Activated CD8-positive, alpha-beta memory T cell treated with anti-CD3 and anti-CD28 coated beads, Interleukin-2, amount 50 U/mL, for 24 hours (primary cell): ENCODE measurements at regions not wholly inside any gene's neighbourhood (a gene's known extent, or its start where the extent isn't known, plus 50 kb on each side); places are given as distances from the start of the nearest gene placed in this dataset.
"Not testable (repeated sequence)": the region's sequence is repeated elsewhere in the genome, so short reads cannot be mapped to it uniquely, and the experiment has no call there.

ENCODE experiments used
- DNase-seq: peaks from one replicate; pipeline ENCODE4 v3.0.0-alpha.2; 2020; ENCODE audit errors: extremely low read depth

DNA sequence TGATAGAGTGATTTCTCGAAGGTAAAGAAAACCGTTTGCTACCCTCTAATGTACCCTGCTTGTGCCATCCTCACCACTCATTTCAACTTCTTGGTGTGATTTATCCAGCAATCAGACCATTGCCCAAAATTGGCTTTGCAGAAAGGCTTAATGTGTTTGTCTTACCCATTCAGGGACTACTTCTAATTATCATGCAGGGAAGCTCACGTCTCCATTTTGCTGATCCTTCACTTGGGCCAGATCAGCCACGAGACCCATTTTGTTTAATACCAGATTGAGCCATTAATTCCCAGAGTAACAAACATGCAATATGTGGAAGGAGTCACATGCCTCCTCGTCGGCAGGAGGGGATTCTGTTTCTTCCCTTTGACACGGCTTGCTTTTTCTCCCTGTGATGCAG, 51.1 kb upstream of the CRY1 start:
- no peak for DNase-seq

DNA sequence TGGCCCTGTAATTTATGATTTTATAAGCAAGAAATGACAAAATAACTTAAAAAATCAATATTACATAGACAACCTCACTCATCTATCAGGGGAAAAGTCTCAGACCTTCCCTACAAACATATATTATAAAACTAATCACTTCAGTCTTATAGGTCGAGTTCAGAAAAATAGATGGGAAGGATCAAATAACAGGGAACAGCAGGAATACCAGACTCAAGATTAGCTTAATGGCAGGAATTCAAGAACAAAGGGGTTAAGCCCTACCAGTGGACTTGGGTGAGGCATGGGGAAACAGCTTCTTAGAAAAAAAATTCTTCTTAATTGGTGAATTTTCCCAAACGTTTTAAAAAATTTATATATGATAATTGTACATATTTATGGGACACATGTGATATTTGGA, 51.6 kb upstream of the CRY1 start:
- DNase-seq = no peak

DNA sequence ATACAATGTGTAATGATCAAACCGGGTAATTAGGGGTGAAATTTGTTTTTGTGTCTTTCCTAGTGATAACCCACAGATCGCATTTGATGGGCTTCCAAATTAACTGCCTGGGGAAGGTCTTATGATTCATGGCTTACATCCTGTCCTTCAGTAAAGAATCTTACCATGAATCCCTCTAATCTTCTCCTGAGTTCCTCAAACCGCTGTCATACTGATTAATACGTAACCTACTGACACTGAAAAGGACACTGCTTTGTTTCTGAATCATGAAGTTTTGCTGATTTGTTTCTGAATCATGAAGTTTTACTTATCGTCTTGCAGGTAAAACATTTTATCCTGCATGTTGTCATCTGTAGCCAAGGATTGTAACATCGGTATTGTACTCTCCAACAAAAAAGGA, 52.0 kb upstream of the CRY1 start:
- DNase-seq = no peak

DNA sequence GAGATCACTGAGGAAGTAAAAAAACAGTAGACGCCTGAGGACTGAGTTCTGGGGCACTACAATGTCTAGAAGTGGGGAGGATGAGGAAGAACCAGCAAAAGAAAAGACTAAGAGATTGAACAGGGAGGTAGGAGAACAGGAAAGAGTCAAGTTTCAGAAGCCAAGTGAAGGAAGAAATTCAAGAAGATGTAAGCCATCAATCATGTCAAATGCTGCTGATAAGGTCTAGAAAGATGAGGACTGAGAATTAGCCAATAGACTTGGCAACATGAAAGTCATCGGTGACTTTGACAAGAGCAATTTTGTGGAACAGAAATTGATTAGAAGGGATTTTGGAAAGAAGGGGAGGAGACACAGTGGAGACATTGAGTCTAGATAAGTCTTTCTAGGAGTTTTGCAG, 54.8 kb upstream of the CRY1 start:
- no peak for DNase-seq

DNA sequence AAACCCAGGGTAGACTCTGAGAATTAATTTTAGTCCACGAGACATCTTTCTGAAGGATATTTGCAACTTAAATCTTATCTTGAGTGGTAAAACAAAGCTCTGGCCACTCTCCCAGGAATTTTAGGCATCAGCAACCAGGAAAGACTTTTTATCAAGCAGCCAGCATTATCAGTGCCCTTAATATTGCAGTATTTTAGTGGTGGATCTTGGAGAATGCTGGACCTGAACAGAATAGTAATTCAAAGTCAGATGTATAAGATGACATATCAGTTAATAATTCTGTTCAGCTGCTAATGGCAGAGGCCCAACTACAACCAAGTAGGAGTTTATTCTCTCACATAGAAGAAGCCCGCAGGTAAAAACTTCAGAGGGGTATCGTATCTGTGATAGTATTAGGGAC, 59.0 kb upstream of the CRY1 start:
- no peak for DNase-seq

DNA sequence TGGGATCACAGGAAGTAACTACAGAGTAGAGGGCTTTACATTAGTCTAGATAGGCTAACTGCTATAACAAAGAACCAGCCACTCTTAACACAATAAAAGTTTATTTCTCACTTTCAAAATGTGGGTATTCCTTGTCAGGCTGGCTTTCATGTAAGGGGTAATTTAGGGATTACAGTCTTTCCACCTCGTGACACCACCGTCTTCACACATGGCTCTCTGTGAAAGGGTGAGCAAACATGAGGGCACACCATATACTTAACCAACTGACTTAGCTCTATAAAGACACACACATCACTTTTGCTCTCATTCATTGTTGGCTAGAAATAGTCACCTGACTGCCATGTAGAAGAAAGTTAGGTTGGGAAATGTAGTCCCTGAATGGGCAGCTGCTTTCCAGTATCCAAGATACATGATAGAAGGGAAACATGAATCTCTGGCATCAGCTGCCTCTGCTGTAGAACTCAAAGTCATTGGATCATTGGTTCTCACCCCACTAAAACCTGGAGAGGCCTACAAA, 66.1 kb upstream of the CRY1 start:
- no peak for DNase-seq

DNA sequence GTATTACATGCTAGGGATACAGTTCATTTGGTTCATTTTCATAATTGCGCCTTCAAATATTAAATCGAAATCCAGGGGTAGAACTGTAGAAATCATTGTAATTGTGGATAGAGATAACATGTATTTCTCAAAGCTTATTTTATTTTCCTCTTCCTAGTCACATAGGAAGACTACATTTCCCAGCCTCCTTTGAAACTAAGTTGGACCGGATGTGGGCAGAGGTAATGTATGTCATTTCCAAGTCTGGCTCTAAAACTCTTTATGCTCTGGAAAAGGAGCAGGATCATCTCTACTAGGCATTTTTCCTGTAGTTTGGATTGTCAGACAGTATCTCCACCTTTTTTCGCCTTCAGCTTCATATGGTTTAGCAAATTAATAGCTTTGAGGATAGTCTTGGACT, 70.1 kb upstream of the CRY1 start:
- DNase-seq = no peak

GRCh38 chr12:107164392-107164791, 71.0 kb upstream of the CRY1 start:
- DNase-seq = no peak

DNA sequence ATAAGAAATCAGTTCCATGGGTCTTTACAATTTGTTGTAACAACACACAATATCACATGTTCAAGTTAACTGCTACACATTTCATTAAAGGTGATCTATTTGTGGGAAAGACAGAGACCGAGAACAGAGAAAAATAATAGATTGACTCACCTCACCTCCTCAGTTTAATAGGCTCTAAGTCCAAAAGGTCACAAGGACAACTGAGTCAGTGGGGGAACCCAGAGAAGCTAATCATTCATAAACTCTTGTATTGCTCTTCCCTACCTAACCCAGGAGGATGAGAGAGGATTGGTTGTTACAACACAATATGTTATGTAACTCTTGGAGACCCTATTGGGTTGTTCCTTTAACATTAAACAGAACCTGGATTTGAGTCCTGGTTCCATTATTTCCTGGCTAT, 72.2 kb upstream of the CRY1 start:
- no peak for DNase-seq

- DNase-seq = no peak
These were observed 74.4 kb upstream of the CRY1 start for GRCh38 chr12:107167756-107168155.

GRCh38 chr12:107169200-107169599, 75.9 kb upstream of the CRY1 start:
- DNase-seq = no peak

DNA sequence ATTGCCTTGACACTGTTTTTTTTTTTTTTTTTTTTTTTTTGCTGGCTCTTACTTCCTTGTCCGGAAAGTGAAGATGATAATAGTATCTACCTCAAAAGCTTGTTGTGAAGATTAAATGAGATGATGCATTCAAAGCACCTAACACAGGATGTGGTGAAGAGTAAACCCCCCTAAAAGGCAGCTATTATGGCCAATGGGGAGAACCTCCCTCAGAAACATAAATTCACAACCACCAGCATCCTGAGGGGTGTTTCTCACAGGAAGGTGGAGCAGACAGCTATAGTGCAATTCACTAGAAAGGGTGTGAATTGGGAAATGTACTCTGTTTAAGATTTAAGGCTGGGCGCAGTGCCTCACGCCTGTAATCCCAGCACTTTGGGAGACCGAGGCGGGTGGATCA, 85.4 kb upstream of the CRY1 start:
- DNase-seq = no peak

DNA sequence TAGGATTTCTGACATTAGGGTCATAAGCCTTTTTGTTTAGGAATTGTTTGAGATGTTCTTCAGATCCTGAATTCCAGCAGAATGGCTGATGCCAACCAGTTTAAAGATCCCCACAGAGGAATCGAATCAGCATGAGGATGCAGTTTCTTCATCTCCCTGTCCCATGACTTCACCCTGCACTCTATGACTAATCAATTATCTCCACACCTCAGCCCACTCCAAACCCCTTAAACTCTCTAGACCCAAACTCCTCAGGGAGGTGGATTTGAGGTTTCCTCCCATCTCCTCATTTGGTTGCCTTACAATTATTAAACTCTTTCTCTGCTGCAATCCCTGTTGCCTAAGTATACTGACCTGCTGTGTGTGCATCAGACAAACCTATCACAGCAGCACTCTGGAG, 86.5 kb upstream of the CRY1 start:
- no peak for DNase-seq

DNA sequence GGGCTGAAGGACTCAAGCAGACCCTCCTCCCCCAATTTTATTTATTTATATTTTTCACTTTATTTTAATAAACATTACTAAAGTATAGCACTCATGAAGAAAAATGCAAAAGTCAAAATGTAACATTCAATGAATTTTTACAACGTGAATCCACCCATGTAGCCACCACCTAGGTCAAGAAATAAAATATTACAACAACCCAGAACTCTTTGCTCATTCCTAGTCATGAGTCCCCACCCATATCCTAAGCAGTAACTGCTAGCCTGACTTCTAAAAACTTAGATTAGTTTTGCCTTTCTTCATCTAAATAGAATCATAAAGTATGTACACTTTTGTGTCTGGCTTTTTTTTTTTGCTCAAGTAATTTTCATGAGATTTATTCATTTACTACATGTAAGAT, 86.9 kb upstream of the CRY1 start:
- no peak for DNase-seq

DNA sequence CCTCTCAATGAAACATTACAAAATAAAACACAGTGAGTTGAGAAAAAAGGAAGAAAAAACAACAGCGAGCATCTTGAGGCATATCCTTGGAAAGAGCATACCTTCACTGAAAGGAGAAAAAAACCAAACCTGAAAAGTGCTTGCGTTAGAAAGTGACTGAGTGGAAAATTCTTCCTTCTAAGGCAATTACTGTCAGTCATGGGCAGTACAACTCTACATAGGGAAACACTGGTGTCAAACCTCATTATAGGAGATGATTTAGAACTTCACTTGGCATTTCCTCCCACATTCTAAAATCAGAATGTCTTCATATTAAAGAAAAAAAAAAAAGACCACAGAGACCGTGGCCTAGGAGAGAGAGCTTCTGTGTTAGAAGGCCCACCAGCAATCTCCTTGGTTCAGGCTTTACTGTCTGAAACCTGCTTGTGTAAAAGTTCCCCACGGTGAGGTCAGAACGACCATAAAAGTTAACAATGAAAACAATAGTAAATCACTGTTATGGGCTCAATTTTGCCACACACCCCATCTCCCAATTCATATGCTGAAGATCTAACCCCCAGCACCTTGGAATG, 91.1 kb upstream of the CRY1 start:
- DNase-seq = no peak

GRCh38 chr12:107196681-107197080, 103.3 kb upstream of the CRY1 start:
- no peak for DNase-seq

DNA sequence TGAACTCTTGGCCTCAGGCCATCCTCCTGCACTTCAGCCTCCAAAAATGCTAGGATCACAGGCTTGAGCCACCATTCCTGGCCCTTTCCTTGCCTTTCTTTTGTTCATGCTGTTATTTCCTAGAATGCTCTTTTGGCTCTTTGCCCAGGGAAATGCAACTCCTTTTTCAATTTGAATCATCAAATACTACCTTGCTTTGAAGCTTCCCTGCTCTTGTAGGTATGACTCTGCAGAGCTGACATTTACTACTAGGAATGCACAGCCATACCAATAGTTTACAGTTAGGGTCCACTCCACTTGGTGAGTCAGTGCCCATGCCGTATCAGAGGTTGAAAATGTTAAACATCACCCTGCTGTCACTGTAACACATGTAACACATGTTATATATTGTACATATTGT, 107.0 kb upstream of the CRY1 start:
- DNase-seq = no peak

GRCh38 chr12:107207931-107208525, 114.7 kb upstream of the CRY1 start:
- no peak for DNase-seq

DNA sequence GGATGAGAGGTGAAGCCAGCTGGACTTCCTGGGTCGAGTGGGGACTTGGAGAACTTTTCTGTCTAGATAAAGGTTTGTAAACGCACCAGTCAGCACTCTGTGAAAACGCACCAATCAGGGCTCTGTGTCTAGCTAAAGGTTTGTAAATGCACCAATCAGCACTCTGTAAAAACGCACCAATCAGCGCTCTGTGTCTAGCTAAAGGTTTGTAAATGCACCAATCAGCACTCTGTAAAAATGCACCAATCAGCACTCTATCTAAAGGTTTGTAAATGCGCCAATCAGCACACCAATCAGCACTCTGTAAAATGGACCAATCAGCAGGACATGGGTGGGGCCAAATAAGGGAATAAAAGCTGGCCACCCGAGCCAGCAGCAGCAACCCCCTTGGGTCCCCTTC, 116.4 kb upstream of the CRY1 start:
- not testable (repeated sequence) for DNase-seq

- DNase-seq = not testable (repeated sequence)
These were observed 121.0 kb upstream of the CRY1 start for GRCh38 chr12:107214373-107214773.

DNA sequence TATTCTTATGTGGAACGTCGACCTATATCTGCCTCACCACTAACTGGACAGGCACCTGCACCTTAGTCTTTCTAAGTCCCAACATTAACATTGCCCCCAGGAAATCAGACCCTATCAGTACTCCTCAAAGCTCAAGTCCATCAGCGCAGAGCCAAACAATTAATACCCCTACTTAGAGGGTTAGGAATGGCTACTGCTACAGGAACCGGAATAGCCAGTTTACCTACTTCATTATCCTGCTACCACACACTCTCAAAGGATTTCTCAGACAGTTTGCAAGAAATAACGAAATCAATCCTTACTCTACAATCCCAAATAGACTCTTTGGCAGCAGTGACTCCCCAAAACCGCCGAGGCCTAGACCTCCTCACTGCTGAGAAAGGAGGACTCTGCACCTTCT, 123.1 kb upstream of the CRY1 start:
- not testable (repeated sequence) for DNase-seq

- no peak for DNase-seq
These were observed 126.0 kb upstream of the CRY1 start for GRCh38 chr12:107219301-107219700.

DNA sequence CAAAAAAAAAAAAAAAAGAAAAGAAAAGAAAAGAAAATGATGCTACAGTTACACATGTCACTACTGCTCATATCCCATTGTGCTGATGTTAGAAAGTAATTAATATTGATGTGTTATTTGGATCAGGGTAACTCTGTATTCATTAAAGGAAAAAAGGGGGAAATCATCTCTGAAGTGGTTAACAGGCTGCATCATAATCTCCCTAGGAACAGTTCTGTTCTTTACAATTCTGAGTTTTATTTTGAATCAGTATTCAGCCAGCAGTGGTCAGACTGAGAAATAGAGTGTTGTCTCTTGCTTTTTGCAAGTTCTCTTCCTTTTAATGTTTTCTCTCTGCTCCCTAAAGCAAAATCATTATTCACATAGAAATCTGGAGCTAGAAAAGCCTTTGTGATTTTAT, 128.6 kb upstream of the CRY1 start:
- no peak for DNase-seq

DNA sequence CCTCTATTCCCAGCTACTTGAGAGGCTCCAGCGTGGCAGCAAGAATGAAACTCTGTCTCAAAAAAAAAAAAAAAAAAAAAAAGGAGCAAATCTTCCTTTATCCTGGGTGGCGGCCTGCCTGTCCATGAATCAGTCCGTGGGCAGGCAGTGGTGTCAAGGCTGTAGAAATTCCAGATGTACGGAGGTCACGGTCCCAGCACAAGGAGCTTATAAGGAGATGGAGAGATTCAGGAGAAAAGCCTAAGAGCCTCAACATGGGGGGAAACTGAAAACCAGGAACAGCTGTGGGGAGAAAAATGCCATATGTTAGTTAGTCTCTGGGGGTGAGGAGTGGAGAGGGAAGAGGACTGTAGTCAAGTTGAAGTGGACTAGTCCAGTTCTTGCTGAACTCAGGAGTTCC, 130.5 kb upstream of the CRY1 start:
- DNase-seq = no peak
